ENCODE measurements at regions not wholly inside any gene's neighbourhood (a gene's known extent, or its start where the extent isn't known, plus 50 kb on each side); places are given as distances from the start of the nearest gene placed in this dataset.

GRCh38 chr11:69889400-69890318, 70.4 kb upstream of the FGF3 start:
- H3K27me3 ChIP-seq, result no peaks in the 10 kb centered on the region
- 67 to 72% methylated on average over 27 of the region's 27 CpGs for WGBS, 2 donors

DNA sequence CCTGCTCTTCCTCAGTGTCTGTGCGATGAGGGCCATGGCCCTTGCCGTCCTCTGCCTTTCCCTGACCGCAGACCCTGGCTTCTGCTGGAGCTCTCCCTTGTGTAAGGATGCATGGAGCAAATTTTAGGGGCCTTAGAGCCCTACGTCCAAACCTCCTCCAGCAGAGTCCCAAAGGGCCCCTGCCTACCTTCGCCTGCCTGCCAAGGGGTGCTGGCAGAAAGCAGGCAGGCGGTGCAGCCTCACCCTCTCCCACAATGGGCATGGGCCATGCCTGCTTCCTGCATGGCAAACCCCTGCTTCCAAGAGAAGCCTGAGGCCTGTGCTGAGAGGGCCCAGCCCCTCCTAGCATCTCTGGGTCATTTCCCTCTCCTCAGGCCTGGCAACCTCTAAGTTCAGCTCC, 71.3 kb upstream of the FGF3 start:
- 96 to 100% methylated on average over 1 to 6 of the region's 6 CpGs for WGBS, 2 donors
- Histone ChIP-seq H3K27ac (no peak overlapping the region), H3K9me3 (no peaks in the 10 kb centered on the region), H3K27me3 (no peaks in the 10 kb centered on the region), H3K36me3 (ENCODE audit: low read depth, missing control alignments) (no peaks in the 10 kb centered on the region), H3K4me3 (no peak overlapping the region), H3K4me1 (peaks cover 3% of the 10 kb centered on the region)
- no peak for DNase-seq
- TF ChIP-seq POLR2A (IDR thresholded peaks at IDR 0.05), result no peak
- TF ChIP-seq, protein P1, sequence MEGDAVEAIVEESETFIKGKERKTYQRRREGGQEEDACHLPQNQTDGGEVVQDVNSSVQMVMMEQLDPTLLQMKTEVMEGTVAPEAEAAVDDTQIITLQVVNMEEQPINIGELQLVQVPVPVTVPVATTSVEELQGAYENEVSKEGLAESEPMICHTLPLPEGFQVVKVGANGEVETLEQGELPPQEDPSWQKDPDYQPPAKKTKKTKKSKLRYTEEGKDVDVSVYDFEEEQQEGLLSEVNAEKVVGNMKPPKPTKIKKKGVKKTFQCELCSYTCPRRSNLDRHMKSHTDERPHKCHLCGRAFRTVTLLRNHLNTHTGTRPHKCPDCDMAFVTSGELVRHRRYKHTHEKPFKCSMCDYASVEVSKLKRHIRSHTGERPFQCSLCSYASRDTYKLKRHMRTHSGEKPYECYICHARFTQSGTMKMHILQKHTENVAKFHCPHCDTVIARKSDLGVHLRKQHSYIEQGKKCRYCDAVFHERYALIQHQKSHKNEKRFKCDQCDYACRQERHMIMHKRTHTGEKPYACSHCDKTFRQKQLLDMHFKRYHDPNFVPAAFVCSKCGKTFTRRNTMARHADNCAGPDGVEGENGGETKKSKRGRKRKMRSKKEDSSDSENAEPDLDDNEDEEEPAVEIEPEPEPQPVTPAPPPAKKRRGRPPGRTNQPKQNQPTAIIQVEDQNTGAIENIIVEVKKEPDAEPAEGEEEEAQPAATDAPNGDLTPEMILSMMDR (IDR thresholded peaks at IDR 0.05), result no peak
- intact Hi-C loops (cut with DNase I; ENCODE audit: low total_unique reads), result no loop called here

More at GRCh38 chr11:69889400-69890318, 70.4 kb upstream of the FGF3 start:
- intact Hi-C loops (cut with DNase I; ENCODE audit: low total_unique reads), result loop anchor here (10.0 kb wide), 1 partner anchor 195 kb away; no protein-coding TSS in a partner anchor
- TF ChIP-seq POLR2A (IDR thresholded peaks at IDR 0.05), result no peak
- TF ChIP-seq, protein P1 (IDR thresholded peaks at IDR 0.05), result no peak
- DNase-seq, result no peak
- Histone ChIP-seq H3K4me3 (no peak overlapping the region), H3K36me3 (ENCODE audit: low read depth, missing control alignments) (no peaks in the 10 kb centered on the region), H3K9me3 (no peaks in the 10 kb centered on the region), H3K4me1 (peaks cover 3% of the 10 kb centered on the region), H3K27ac (no peak overlapping the region)

- Histone ChIP-seq H3K27me3 (no peaks in the 10 kb centered on the region), H3K4me1 (peaks cover 3% of the 10 kb centered on the region), H3K4me3 (no peak overlapping the region), H3K9me3 (no peaks in the 10 kb centered on the region), H3K27ac (no peak overlapping the region), H3K36me3 (ENCODE audit: low read depth, missing control alignments) (no peaks in the 10 kb centered on the region)
- TF ChIP-seq, protein P1 (IDR thresholded peaks at IDR 0.05), result no peak
- TF ChIP-seq POLR2A (IDR thresholded peaks at IDR 0.05), result no peak
- intact Hi-C loops (cut with DNase I; ENCODE audit: low total_unique reads), result no loop called here
- peak; percentile 66 for DNase-seq
- 66 to 72% methylated on average over 46 of the region's 46 CpGs for WGBS, 2 donors
Measured at GRCh38 chr11:69891421-69892236, 72.4 kb upstream of the FGF3 start.

DNA sequence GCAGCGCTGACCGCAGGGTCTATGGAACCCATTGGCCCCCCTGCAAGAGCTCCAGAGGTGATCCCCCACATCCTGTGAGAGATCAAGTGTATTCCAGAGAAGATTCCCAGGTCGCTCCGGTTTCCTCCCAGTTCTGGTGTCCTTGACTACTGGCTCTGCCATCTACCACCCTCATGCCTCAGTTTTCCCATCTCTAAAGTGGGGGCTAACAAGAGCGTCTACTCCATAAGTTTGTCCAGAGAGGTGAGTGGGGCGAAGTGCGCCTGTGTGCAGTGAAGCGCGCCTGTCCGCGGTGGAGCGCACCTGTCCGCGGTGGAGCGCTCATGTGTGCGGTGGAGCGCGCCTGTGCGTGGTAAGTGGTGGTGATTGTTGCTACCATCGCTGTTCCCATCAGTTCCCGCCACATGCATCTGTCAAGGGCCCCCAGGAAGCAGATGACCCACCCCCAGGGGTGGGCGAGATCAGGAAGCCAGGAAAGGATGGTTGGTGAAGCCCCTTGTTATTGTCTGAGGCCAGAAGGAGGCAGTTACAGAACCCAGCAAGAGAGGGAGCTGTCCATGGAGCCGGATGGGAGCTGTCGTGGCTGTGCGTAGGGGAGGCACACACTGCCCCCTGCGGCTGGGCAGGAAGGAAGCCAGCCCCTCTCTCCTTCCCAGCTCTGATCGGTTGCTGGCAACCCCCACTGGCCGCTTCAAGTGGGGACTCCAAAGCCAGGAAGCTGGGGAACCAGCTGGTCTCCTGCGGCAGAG, 73.2 kb upstream of the FGF3 start:
- Histone ChIP-seq H3K36me3 (ENCODE audit: low read depth, missing control alignments) (no peaks in the 10 kb centered on the region), H3K27me3 (no peaks in the 10 kb centered on the region), H3K9me3 (no peaks in the 10 kb centered on the region), H3K27ac (no peak overlapping the region), H3K4me3 (no peak overlapping the region), H3K4me1 (peaks cover 3% of the 10 kb centered on the region)
- DNase-seq, result no peak
- WGBS, 2 donors, result 73 to 75% methylated on average over 13 to 29 of the region's 29 CpGs
- intact Hi-C loops (cut with DNase I; ENCODE audit: low total_unique reads), result no loop called here
- no peak for TF ChIP-seq POLR2A (IDR thresholded peaks at IDR 0.05)
- TF ChIP-seq, protein P1 (IDR thresholded peaks at IDR 0.05), result no peak

All from testis (tissue), 2 donors.